ENCODE measurements at regions not wholly inside any gene's neighbourhood (a gene's known extent, or its start where the extent isn't known, plus 50 kb on each side); places are given as distances from the start of the nearest gene placed in this dataset.

DNA sequence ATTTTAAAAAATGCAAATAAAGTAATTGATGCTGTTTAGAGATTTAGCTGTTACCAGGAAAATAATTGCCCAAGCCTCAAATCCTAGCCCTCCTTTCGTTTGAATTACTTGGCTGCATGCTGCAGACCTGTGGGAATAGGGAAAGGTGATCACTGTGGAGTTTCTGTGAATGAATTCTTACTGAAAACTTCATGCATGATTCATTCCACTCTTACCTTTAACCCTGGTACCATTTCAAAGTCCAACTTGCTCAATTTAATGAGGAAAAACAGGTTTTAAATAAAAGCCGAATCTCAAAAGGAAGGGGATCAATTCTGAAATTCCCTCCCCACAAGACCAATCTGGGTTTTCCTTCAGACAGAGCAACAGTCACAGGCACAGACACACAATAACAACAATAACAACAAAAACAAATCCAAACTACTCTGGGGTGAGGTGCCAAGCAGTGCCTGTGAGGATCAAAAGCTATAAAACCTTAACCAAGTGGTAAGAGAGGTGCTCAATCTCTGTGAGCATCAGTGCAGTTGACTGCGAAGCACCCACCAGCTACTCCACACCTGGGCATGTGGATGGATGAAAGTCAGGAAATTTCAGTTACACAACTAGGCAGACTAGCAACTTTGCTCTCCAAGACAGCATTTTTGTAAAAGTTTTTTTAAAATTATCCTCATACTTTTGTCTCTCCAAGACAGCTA lies 200.8 kb downstream of the CNTN3 start:
- 42 to 55% methylated on average over 3 of the region's 3 CpGs for WGBS, 2 donors
- intact Hi-C loops (cut with DNase I), result no loop called here

GRCh38 chr3:74410276-74410941 lies 204.1 kb downstream of the CNTN3 start:
- intact Hi-C loops (cut with DNase I), result no loop called here
- 65 to 68% methylated on average over 2 of the region's 2 CpGs for WGBS, 2 donors
- H3K36me3 ChIP-seq, result no peaks in the 10 kb centered on the region
- TF ChIP-seq, protein P1, sequence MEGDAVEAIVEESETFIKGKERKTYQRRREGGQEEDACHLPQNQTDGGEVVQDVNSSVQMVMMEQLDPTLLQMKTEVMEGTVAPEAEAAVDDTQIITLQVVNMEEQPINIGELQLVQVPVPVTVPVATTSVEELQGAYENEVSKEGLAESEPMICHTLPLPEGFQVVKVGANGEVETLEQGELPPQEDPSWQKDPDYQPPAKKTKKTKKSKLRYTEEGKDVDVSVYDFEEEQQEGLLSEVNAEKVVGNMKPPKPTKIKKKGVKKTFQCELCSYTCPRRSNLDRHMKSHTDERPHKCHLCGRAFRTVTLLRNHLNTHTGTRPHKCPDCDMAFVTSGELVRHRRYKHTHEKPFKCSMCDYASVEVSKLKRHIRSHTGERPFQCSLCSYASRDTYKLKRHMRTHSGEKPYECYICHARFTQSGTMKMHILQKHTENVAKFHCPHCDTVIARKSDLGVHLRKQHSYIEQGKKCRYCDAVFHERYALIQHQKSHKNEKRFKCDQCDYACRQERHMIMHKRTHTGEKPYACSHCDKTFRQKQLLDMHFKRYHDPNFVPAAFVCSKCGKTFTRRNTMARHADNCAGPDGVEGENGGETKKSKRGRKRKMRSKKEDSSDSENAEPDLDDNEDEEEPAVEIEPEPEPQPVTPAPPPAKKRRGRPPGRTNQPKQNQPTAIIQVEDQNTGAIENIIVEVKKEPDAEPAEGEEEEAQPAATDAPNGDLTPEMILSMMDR (IDR thresholded peaks at IDR 0.05), result no peak
- H3K4me3 ChIP-seq, result no peak overlapping the region
- no peaks in the 10 kb centered on the region for H3K9me3 ChIP-seq
- no peaks in the 10 kb centered on the region for H3K27me3 ChIP-seq
- no peaks in the 10 kb centered on the region for H3K4me1 ChIP-seq
- no peak for DNase-seq
- FAIRE-seq, result no peak
- ATAC-seq, result no peak
- no peak overlapping the region for H3K27ac ChIP-seq

More for the DNA sequence above, 200.8 kb downstream of the CNTN3 start:
- ATAC-seq, result no peak
- H3K36me3 ChIP-seq, result no peaks in the 10 kb centered on the region
- H3K27ac ChIP-seq, result no peak overlapping the region
- TF ChIP-seq, protein P1 (IDR thresholded peaks at IDR 0.05), result no peak
- DNase-seq, result no peak
- no peak for FAIRE-seq
- H3K4me3 ChIP-seq, result no peak overlapping the region
- H3K4me1 ChIP-seq, result no peaks in the 10 kb centered on the region
- no peaks in the 10 kb centered on the region for H3K27me3 ChIP-seq
- H3K9me3 ChIP-seq, result no peaks in the 10 kb centered on the region

DNA sequence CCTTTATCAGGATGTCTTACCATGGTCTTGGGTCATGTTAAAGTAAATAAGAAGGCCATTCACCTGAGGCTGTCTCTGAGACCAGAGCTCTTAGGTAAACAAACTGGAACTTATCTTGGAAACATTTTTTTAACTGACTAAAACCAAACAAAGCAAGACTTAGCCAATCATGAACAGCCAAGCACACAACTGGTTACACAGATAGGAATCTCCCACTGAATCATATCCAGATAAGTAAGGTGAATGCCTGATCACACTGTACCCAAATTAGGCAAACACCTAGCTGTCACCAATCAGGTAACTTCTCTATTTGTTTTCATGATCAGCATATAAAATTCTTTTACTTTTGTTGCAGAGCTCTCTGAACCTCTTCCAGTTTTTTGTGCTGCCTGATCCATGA lies 205.4 kb downstream of the CNTN3 start:
- no peak overlapping the region for H3K27ac ChIP-seq
- H3K9me3 ChIP-seq, result no peaks in the 10 kb centered on the region
- no peaks in the 10 kb centered on the region for H3K36me3 ChIP-seq
- ATAC-seq (no peak), FAIRE-seq (no peak), DNase-seq (no peak)
- no peaks in the 10 kb centered on the region for H3K27me3 ChIP-seq
- no peaks in the 10 kb centered on the region for H3K4me1 ChIP-seq
- no peak overlapping the region for H3K4me3 ChIP-seq
- TF ChIP-seq, protein P1 (IDR thresholded peaks at IDR 0.05), result no peak
- intact Hi-C loops (cut with DNase I), result no loop called here

- no peak overlapping the region for H3K27ac ChIP-seq
- no peaks in the 10 kb centered on the region for H3K9me3 ChIP-seq
- DNase-seq, result no peak
- ATAC-seq, result no peak
- H3K4me1 ChIP-seq, result no peaks in the 10 kb centered on the region
- H3K36me3 ChIP-seq, result no peaks in the 10 kb centered on the region
- TF ChIP-seq, protein P1 (IDR thresholded peaks at IDR 0.05), result no peak
- 72 to 75% methylated on average over 2 of the region's 2 CpGs for WGBS, 2 donors
- no peaks in the 10 kb centered on the region for H3K27me3 ChIP-seq
- no peak for FAIRE-seq
- H3K4me3 ChIP-seq, result no peak overlapping the region
- intact Hi-C loops (cut with DNase I), result no loop called here
Observed at GRCh38 chr3:74403307-74403706, 211.2 kb downstream of the CNTN3 start.

GRCh38 chr3:74402821-74403220 lies 211.6 kb downstream of the CNTN3 start:
- FAIRE-seq, result no peak

More at GRCh38 chr3:74402821-74403220, 211.6 kb downstream of the CNTN3 start:
- DNase-seq (no peak), ATAC-seq (no peak)
- Histone ChIP-seq H3K4me1 (no peaks in the 10 kb centered on the region), H3K4me3 (no peak overlapping the region), H3K27ac (no peak overlapping the region), H3K27me3 (no peaks in the 10 kb centered on the region), H3K36me3 (no peaks in the 10 kb centered on the region), H3K9me3 (no peaks in the 10 kb centered on the region)
- intact Hi-C loops (cut with DNase I), result no loop called here
- TF ChIP-seq, protein P1 (IDR thresholded peaks at IDR 0.05), result no peak
- WGBS, 2 donors, result 74 to 75% methylated on average over 3 of the region's 3 CpGs

Data from pancreas (tissue), 10 donors.